Endothelial cell of umbilical vein (primary cell): ENCODE measurements at regions not wholly inside any gene's neighbourhood (a gene's known extent, or its start where the extent isn't known, plus 50 kb on each side); places are given as distances from the start of the nearest gene placed in this dataset.

Experiments used
- BruUV-seq: library from RNA; stranded (reverse); fragments of 400-500 nt; replicated peaks from 2 replicates; lab custom pipeline; 2021; lab: Mats Ljungman, UMichigan
- CTCF ChIA-PET: fragments of 300-600, 350-600 bp; sonication (Branson Sonifier 250); formaldehyde crosslinking; loops from one replicate; lab custom pipeline; 2021; ENCODE audit warnings: antibody characterized with exemption, inconsistent platforms; lab: Charles Lee
- POLR2A ChIA-PET: fragments of 300-600, 350-600 bp; sonication (Branson Sonifier 250); formaldehyde crosslinking; loops from one replicate; lab custom pipeline; 2021; ENCODE audit warnings: antibody characterized with exemption, inconsistent platforms; lab: Charles Lee
- DNase-seq: peaks from one replicate; pipeline ENCODE4 v3.0.0-alpha.2; 2011; ENCODE audit warnings: low read depth, low spot score
- FAIRE-seq: peaks from 2 replicates; lab custom pipeline; 2011; peaks lifted over from hg19 to GRCh38; lab: Jason Lieb, UNC
- H2AFZ ChIP-seq: 2 replicates; pipeline ENCODE4 v1.6.0; 2012; ENCODE audit warnings: low read depth, low read length, control low read depth, inconsistent platforms
- H3K27ac ChIP-seq: 2 replicates; pipeline ENCODE4 v1.5.1; 2011; ENCODE audit warnings: low read depth, mild to moderate bottlenecking, control low read depth, low read length, moderate library complexity; ENCODE audit not compliant: insufficient read depth
- H3K27me3 ChIP-seq, 2 experiments: 2 replicates each; pipeline versions ENCODE4 v1.6.0 to v1.6.1; 2011; ENCODE audit warnings: low read length in 2 of 2, mixed read lengths in 1 of 2; ENCODE audit not compliant: control insufficient read depth in 2 of 2, insufficient read depth in 2 of 2
- H3K36me3 ChIP-seq, 2 experiments: 2 replicates in 1 of 2; 3 replicates in 1 of 2; pipeline ENCODE4 v1.5.1; 2011; ENCODE audit warnings: low read length in 2 of 2, mild to moderate bottlenecking in 1 of 2, moderate library complexity in 1 of 2; ENCODE audit not compliant: control insufficient read depth in 2 of 2, insufficient read depth in 2 of 2; ENCODE audit errors: extremely low read depth in 1 of 2
- H3K4me1 ChIP-seq: 3 replicates; pipeline ENCODE4 v1.5.1; 2011; ENCODE audit warnings: mild to moderate bottlenecking, low read length; ENCODE audit not compliant: control insufficient read depth, insufficient read depth; ENCODE audit errors: extremely low read depth
- H3K4me2 ChIP-seq: 2 replicates; pipeline ENCODE4 v1.6.1; 2011; ENCODE audit warnings: low read length, control low read depth, mixed read lengths; ENCODE audit not compliant: insufficient read depth
- H3K4me3 ChIP-seq, 3 experiments: fragments of 200-600 bp in 1 of 3; sonication (generic), shearing (Covaris generic) in 1 of 3; replicated peaks in 1 of 3; 2 replicates each; pipeline ENCODE4 v1.5.1; 2011 to 2016; ENCODE audit warnings: control low read depth in 3 of 3, low read length in 3 of 3, mild to moderate bottlenecking in 2 of 3, inconsistent platforms in 1 of 3, low read depth in 1 of 3, moderate library complexity in 1 of 3; ENCODE audit not compliant: insufficient read depth in 1 of 3
- H3K79me2 ChIP-seq: 2 replicates; pipeline ENCODE4 v1.6.0; 2012; ENCODE audit warnings: low read length, inconsistent platforms; ENCODE audit not compliant: control insufficient read depth, insufficient read depth
- H3K9ac ChIP-seq: replicated peaks from 2 replicates; pipeline ENCODE3; 2011; ENCODE audit warnings: low read length, control low read depth; ENCODE audit not compliant: insufficient read depth; ENCODE audit errors: extremely low read depth
- H3K9me1 ChIP-seq: replicated peaks from 3 replicates; pipeline ENCODE4 v1.6.0; 2011; ENCODE audit warnings: mild to moderate bottlenecking, low read length; ENCODE audit not compliant: control insufficient read depth, insufficient read depth; ENCODE audit errors: extremely low read depth
- H3K9me3 ChIP-seq: replicated peaks from 2 replicates; pipeline ENCODE4 v1.5.1; 2012; ENCODE audit warnings: low read length, inconsistent platforms; ENCODE audit not compliant: control insufficient read depth, insufficient read depth
- H4K20me1 ChIP-seq: replicated peaks from 2 replicates; pipeline ENCODE3; 2011; ENCODE audit warnings: mild to moderate bottlenecking, low read length; ENCODE audit not compliant: control insufficient read depth, insufficient read depth; ENCODE audit errors: extremely low read depth
- CTCF ChIP-seq, 2 donors: IDR thresholded peaks; 1 replicate in 1 of 2; 2 replicates in 1 of 2; pipeline ENCODE4 v1.5.1; 2011; ENCODE audit warnings: low read length in 2 of 2, mild to moderate bottlenecking in 2 of 2, moderate library complexity in 2 of 2, control low read depth in 1 of 2, inconsistent platforms in 1 of 2, low read depth in 1 of 2; ENCODE audit not compliant: insufficient read depth in 1 of 2; ENCODE audit errors: extremely low read depth in 1 of 2
- EZH2 ChIP-seq: IDR thresholded peaks from 2 replicates; pipeline ENCODE4 v1.6.1; 2012; ENCODE audit warnings: borderline replicate concordance, low read depth, mild to moderate bottlenecking, moderate library complexity, low read length, inconsistent platforms; ENCODE audit not compliant: severe bottlenecking
- FOS ChIP-seq: IDR thresholded peaks from 2 replicates; pipeline ENCODE4 v1.6.1; 2011; ENCODE audit warnings: mild to moderate bottlenecking, low read length, moderate library complexity, borderline replicate concordance; ENCODE audit not compliant: insufficient read depth
- GATA2 ChIP-seq: IDR thresholded peaks from 2 replicates; pipeline ENCODE4 v1.7.0; 2011; ENCODE audit warnings: low read depth, mild to moderate bottlenecking, moderate library complexity, mixed read lengths, low read length; ENCODE audit not compliant: insufficient read length, insufficient read depth
- MAX ChIP-seq: IDR thresholded peaks from 2 replicates; pipeline ENCODE4 v1.6.1; 2011; ENCODE audit not compliant: insufficient read depth, insufficient read length
- MYC ChIP-seq: IDR thresholded peaks from one replicate; pipeline ENCODE4 v1.6.1; 2011; ENCODE audit warnings: mild to moderate bottlenecking, low read depth, low read length
- POLR2A ChIP-seq: IDR thresholded peaks from 2 replicates; pipeline ENCODE4 v1.6.1; 2012; ENCODE audit warnings: low read depth, mild to moderate bottlenecking, control low read depth, low read length
- POLR2AphosphoS5 ChIP-seq: IDR thresholded peaks from 2 replicates; pipeline ENCODE4 v1.6.1; 2012; ENCODE audit warnings: low read depth, mild to moderate bottlenecking, control low read depth, low read length, moderate library complexity; ENCODE audit not compliant: insufficient read depth
- dilution Hi-C: fragments of 300-500 bp; cut with MboI; formaldehyde crosslinking; loops from one replicate; pipeline ENCODE4 v1.15.0; 2019; ENCODE audit warnings: low sequenced_read_pairs; ENCODE audit not compliant: extremely low pct_ligation_motif_present
- intact Hi-C: fragments of 100-400 bp; cut with micrococcal nuclease; formaldehyde crosslinking; loops from one replicate; pipeline ENCODE4 v1.10.0; 2022

GRCh38 chr6:74834967-74835366, 370.9 kb downstream of the COL12A1 start:
- no peak overlapping the region for H3K4me3 ChIP-seq
- ChIA-PET CTCF (no interaction called here), POLR2A (no interaction called here)
- no peaks in the 10 kb centered on the region for H3K27me3 ChIP-seq
- no peaks in the 10 kb centered on the region for H3K79me2 ChIP-seq
- no peak for TF ChIP-seq EZH2
- no peak for TF ChIP-seq CTCF (IDR thresholded peaks at IDR 0.05; ENCODE audit: extremely low read depth in 1 of 2, insufficient read depth in 1 of 2, low read depth in 1 of 2, low read length in 2 of 2)
- no peak for TF ChIP-seq MYC
- TF ChIP-seq MAX: no peak
- no peak for TF ChIP-seq FOS
- no peak for TF ChIP-seq POLR2A
- TF ChIP-seq GATA2: no peak
- no peak for TF ChIP-seq POLR2AphosphoS5
- H4K20me1 ChIP-seq: no peaks in the 10 kb centered on the region
- dilution Hi-C loops (no loop called here), intact Hi-C loops (no loop called here)
- H3K4me1 ChIP-seq: no peaks in the 10 kb centered on the region
- no peaks in the 10 kb centered on the region for H3K36me3 ChIP-seq
- no peak overlapping the region for H3K4me2 ChIP-seq
- DNase-seq: no peak
- no peaks in the 10 kb centered on the region for H3K9me3 ChIP-seq
- H3K27ac ChIP-seq: no peak overlapping the region
- H3K9ac ChIP-seq: no peak overlapping the region
- no peaks in the 10 kb centered on the region for H3K9me1 ChIP-seq
- H2AFZ ChIP-seq: no peak overlapping the region
- BruUV-seq: no TSS peak
- no peak for FAIRE-seq
